ENCODE measurements at regions not wholly inside any gene's neighbourhood (a gene's known extent, or its start where the extent isn't known, plus 50 kb on each side); places are given as distances from the start of the nearest gene placed in this dataset.
A peak's percentile ranks its signal among the peaks of the same experiment; 100 is the strongest.

- peak; percentile 13 for DNase-seq (ENCODE audit: missing footprints)
- no peak for ATAC-seq
- intact Hi-C loops (cut with DNase I), result no loop called here
Observed at GRCh38 chr1:10848109-10848684, 51.8 kb upstream of the CASZ1 start.

- intact Hi-C loops (cut with DNase I), result no loop called here
- no peak for ATAC-seq
- peak; percentile 60 for DNase-seq (ENCODE audit: missing footprints)
Observed at GRCh38 chr1:10850026-10850425, 53.6 kb upstream of the CASZ1 start.

DNA sequence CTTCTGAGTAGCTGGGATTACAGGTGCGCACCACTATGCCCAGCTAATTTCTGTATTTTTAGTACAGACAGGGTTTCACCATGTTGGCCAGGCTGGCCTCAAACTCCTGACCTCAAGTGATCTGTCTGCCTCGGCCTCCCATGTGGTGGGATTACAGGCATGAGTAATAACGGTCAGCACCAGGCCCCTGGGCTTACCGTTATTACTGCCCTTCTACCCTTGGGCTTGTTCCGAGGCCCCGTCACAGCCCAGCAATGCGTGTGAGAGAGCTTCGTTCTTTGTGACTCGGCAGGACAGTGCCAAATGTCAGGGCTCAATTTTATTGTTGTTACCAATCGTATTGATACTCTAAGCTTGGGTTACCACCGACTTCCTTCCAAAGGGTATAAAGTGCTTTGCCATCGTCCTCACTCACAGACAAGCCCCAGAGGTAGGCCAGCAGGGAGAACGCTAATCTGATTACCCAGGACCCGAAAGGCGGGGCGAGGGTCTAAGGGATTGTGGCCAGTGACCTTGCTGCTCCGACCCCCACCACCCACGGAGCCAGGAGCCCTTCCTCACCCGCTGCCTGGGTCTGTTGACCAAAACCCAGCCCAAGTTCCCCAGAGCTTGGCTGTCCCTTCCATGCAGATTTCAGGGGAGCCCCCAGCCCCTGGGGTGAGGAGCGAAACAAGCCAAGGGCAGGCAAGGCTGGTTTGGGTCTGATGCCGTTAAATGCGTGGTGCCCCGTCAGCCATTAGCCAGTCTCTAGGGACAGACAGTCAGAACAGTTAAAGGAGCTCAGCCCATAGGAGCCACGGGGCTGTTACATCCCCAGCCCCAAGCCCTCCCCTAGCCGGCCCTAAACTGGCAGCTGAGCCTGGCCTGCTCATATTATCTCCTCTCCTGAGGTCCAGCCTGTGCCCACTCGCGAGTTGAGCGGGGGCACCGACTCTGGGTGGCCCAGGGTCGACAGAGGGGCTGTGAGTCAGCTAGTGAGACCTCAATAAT, 54.9 kb upstream of the CASZ1 start:
- DNase-seq (ENCODE audit: missing footprints) (peak; percentile 30), ATAC-seq (no peak)
- intact Hi-C loops (cut with DNase I), result no loop called here

- intact Hi-C loops (cut with DNase I), result no loop called here
- DNase-seq (ENCODE audit: missing footprints) (peak; percentile 33), ATAC-seq (peak; percentile 50)
Observed at GRCh38 chr1:10852018-10852417, 55.6 kb upstream of the CASZ1 start.

DNA sequence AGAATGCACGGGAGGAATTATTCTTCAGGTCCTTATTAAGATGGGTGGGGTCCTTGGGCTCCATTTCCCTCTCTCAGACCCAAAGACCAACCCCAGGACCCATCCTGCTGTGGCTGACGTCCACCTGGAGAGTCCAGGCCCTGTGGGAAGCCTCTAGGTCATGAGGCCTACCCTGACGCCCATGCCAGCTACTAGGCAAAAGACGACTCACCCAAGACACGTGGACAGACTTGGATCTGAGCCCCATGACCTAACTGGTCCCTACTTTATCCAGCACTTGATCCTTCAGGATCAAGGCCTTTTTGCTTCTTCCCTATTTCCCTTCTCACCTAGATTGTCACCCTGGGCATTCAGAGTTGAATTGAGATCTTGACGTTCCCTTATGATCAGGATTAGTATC, 56.0 kb upstream of the CASZ1 start:
- ATAC-seq, result no peak
- peak; percentile 27 for DNase-seq (ENCODE audit: missing footprints)
- intact Hi-C loops (cut with DNase I), result no loop called here

GRCh38 chr1:10852998-10853520, 56.6 kb upstream of the CASZ1 start:
- ATAC-seq, result no peak
- intact Hi-C loops (cut with DNase I), result no loop called here

DNA sequence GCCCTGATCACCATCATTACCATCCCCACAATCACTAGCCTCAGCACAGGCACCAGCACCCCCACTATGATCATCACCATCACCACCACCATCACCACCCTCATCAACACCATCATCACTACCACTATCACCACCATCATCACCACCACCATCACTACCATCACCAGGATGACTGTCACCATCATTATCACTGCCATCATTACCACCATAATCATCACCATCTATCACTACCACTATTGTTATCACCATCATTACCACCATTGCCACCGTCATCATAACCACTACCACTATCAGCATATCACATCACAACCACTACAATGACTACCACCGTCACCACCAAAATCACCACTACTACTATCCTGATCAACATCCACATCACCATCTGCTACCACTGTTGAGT, 57.3 kb upstream of the CASZ1 start:
- DNase-seq (ENCODE audit: missing footprints) (peak; percentile 6), ATAC-seq (no peak)
- intact Hi-C loops (cut with DNase I), result no loop called here

More at GRCh38 chr1:10852998-10853520, 56.6 kb upstream of the CASZ1 start:
- DNase-seq (ENCODE audit: missing footprints), result peak; percentile 3

- DNase-seq (ENCODE audit: missing footprints), result no peak
- intact Hi-C loops (cut with DNase I), result no loop called here
- ATAC-seq, result no peak
Observed at GRCh38 chr1:10854856-10855459, 58.5 kb upstream of the CASZ1 start.

- DNase-seq (ENCODE audit: missing footprints) (peak; percentile 48), ATAC-seq (no peak)
- intact Hi-C loops (cut with DNase I), result loop anchor here (2.0 kb wide), 1 partner anchor 33 kb away; no protein-coding TSS in a partner anchor
Observed at GRCh38 chr1:10856176-10856683, 59.8 kb upstream of the CASZ1 start.

DNA sequence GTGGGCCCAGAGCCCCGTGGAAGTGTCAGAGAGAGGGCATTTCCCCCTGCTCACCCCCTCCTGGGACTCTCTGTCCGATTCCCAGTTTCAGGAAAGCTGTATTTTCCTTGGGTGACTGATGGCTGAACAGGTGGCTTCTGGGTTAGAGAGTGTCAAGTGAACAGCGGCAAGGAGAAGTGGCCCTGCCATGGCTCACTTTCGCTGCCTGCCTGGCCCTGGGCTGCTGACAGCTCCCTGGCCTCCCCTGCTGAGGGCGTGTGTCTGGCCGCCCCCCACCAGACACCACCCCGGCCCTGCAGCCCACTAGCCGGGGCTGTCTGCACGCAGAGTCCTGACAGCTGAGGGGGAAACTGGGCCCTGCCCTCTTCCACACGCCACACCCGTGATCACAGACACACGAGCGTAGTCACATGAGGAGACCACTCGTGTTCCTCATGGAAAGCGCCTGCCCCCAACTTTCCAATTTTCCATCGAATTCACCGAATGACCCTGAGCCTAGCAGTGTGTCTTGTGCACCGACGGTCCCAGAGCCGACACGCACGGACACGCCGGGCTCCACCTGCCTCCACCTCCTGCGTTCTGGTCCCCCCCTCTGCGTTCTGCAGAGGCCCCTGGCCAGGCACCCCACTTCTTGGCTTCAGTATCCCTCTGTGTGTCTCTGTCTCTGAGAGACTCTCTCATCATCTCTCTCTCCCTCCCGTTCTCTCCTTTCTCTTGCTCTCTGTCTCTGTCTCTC, 60.6 kb upstream of the CASZ1 start:
- ATAC-seq, result no peak
- DNase-seq (ENCODE audit: missing footprints), result peak; percentile 42
- intact Hi-C loops (cut with DNase I), result loop anchor here (2.0 kb wide), 1 partner anchor 34 kb away; no protein-coding TSS in a partner anchor

GRCh38 chr1:10857687-10858086, 61.2 kb upstream of the CASZ1 start:
- DNase-seq (ENCODE audit: missing footprints) (peak; percentile 68), ATAC-seq (peak; percentile 59)
- intact Hi-C loops (cut with DNase I), result loop anchor here (2.0 kb wide), 1 partner anchor 35 kb away; no protein-coding TSS in a partner anchor

DNA sequence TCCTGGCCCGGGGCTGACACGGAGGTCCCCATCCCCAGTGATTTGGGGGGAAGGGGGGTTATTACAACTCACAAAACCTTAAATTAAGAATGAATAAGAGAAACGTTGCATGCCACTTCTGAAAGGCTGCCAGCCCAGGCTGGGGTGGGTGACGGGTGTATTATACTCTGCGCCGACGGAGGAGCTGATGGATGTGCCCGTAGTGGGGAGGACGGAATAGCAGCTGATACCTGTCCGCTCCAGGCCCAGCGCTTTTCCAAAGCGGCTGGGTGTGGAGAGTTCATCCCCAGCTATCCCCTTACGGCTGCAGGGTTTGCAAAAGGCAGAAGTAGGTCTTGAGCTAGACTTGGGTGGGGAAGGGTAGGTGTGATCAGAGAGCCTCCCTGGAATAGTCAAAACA, 63.8 kb upstream of the CASZ1 start:
- no peak for ATAC-seq
- intact Hi-C loops (cut with DNase I), result loop anchor here (2.0 to 5.0 kb wide), 3 partner anchors 65 to 168 kb away; no protein-coding TSS in a partner anchor

GRCh38 chr1:10860682-10861081, 64.2 kb upstream of the CASZ1 start:
- no peak for DNase-seq (ENCODE audit: missing footprints)
- ATAC-seq, result peak; percentile 53

More for the DNA sequence above, 63.8 kb upstream of the CASZ1 start:
- DNase-seq (ENCODE audit: missing footprints), result no peak

GRCh38 chr1:10861822-10862221, 65.4 kb upstream of the CASZ1 start:
- no peak for ATAC-seq
- intact Hi-C loops (cut with DNase I), result loop anchor here (2.0 to 5.0 kb wide), 4 partner anchors 67 to 355 kb away; no protein-coding TSS in a partner anchor
- no peak for DNase-seq (ENCODE audit: missing footprints)

More at GRCh38 chr1:10860682-10861081, 64.2 kb upstream of the CASZ1 start:
- intact Hi-C loops (cut with DNase I), result loop anchor here (2.0 to 5.0 kb wide), 3 partner anchors 66 to 168 kb away; no protein-coding TSS in a partner anchor

DNA sequence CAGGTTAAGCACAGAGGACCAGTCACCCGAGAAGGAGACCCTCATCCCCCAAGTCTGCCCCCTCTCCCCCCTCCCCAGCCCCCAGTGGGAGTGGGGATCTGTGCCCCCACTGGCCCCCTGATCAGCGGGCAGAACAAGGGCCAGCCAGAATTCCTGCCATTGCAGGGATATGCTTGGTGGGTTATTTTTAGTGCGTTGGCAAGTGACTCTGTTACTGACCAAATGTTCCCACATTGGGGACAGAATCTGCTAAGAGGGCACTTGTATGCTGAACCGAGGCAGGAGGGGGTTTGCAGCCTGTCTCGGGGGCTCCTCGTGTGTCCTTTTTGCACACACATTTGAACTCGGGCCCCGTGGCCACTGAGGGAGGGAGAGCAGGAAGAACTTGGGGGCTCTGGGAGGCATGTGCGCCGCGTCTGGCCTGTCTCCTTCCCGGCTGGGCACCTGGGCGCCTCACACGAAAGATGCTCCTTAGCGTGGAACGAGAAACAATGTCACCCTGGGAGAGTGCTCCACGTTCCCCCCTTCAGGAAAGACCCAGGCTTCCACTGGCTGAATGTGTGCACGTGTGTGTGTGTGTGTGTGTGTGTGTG, 66.4 kb upstream of the CASZ1 start:
- no peak for DNase-seq (ENCODE audit: missing footprints)
- ATAC-seq, result peak; percentile 44
- intact Hi-C loops (cut with DNase I), result loop anchor here (2.0 to 5.0 kb wide), 3 partner anchors 146 to 356 kb away; no protein-coding TSS in a partner anchor

- ATAC-seq (no peak), DNase-seq (ENCODE audit: missing footprints) (no peak)
- intact Hi-C loops (cut with DNase I), result loop anchor here (2.0 to 5.0 kb wide), 3 partner anchors 147 to 357 kb away; no protein-coding TSS in a partner anchor
Observed at GRCh38 chr1:10863886-10864285, 67.4 kb upstream of the CASZ1 start.

DNA sequence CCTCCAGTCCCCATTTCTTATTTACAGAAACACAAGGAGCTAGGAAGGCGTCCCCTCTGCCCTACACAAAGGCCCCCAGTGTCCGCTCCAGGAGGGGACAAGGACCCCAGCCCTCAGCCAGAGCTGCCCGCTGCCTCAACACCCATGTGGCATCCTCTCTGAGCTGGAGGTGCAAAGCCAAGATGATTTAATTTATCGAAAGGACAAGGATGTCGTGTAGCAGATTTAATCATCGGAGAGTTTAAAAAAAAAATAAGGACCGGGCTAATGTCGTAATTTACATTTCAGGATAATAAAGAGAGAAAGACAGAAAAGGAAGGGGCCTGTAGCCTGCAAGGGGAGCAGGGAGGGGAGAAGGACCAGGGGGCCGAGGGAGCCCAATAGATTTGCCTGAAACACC, 68.3 kb upstream of the CASZ1 start:
- intact Hi-C loops (cut with DNase I), result loop anchor here (5.0 kb wide), 2 partner anchors 147 to 172 kb away; no protein-coding TSS in a partner anchor
- ATAC-seq (no peak), DNase-seq (ENCODE audit: missing footprints) (no peak)
